Limb (tissue), 2 donors: ENCODE measurements at regions not wholly inside any gene's neighbourhood (a gene's known extent, or its start where the extent isn't known, plus 50 kb on each side); places are given as distances from the start of the nearest gene placed in this dataset.

Experiments
- DNase-seq, 2 donors: peaks; one replicate each; pipeline ENCODE4 v3.0.0-alpha.2; 2016; ENCODE audit errors: extremely low spot score in 2 of 2

GRCh38 chr5:173826428-173827350, 61.5 kb upstream of the CPEB4 start:
- no peak for DNase-seq

- DNase-seq, result no peak
Measured at GRCh38 chr5:173828952-173829351, 59.2 kb upstream of the CPEB4 start.

GRCh38 chr5:173829826-173830225, 58.3 kb upstream of the CPEB4 start:
- no peak for DNase-seq

- DNase-seq, result no peak
Measured at GRCh38 chr5:173830421-173830820, 57.7 kb upstream of the CPEB4 start.

- DNase-seq, result no peak
Measured at GRCh38 chr5:173831196-173831914, 56.8 kb upstream of the CPEB4 start.

GRCh38 chr5:173832386-173832785, 55.8 kb upstream of the CPEB4 start:
- DNase-seq, result no peak

GRCh38 chr5:173833196-173833985, 54.8 kb upstream of the CPEB4 start:
- DNase-seq, result peak in 1 of 2 donors; percentile 31

GRCh38 chr5:173834071-173834771, 53.9 kb upstream of the CPEB4 start:
- no peak for DNase-seq

GRCh38 chr5:173835131-173835530, 53.0 kb upstream of the CPEB4 start:
- DNase-seq, result no peak

- no peak for DNase-seq
Measured at GRCh38 chr5:173835661-173836060, 52.5 kb upstream of the CPEB4 start.

GRCh38 chr5:173837654-173838053, 50.5 kb upstream of the CPEB4 start:
- no peak for DNase-seq
